ENCODE measurements at regions not wholly inside any gene's neighbourhood (a gene's known extent, or its start where the extent isn't known, plus 50 kb on each side); places are given as distances from the start of the nearest gene placed in this dataset.
"Not testable (repeated sequence)": the region's sequence is repeated elsewhere in the genome, so short reads cannot be mapped to it uniquely, and the experiment has no call there.

DNA sequence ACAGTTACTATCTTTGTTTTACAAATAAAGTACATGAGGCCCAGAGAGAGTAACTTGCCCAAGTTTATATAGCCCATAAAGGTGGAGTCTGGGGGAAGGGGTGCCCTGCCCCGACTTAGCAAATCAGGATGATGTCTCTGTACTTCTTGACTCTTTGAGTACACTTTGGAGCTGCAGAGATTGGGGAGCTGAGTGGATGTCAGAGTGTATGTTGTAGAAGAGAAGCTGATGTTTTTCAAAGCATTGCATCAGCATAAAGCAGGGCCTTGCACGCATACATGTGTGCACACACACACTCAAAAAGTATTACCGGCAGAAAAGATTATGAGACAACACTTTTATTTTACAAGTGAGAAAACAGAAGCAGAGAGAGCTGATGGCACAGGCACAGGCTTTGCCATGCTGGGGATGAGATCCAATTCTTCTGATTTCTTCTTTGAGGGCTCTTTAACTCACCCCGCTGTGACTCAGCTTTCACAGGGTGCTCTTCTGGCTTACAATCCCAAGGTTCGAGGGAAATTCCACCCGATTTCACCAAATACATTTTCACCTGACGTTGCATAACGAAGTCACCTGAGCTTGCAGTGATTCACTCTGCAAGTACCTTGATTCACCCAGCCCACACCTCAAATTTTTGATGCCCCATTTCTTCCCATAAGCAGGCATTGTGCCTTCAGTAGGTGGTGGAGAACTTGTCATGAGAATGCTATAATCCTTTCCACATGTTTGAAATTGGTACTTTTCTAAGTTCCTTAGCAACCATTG lies 292.8 kb upstream of the BOD1L1 start:
- no peaks in the 10 kb centered on the region for H3K27me3 ChIP-seq (ENCODE audit: low read depth)
- no peak overlapping the region for H3K4me3 ChIP-seq
- intact Hi-C loops (cut with DNase I), result no loop called here
- ATAC-seq (no peak), DNase-seq (no peak)
- H3K36me3 ChIP-seq, result no peaks in the 10 kb centered on the region
- no peaks in the 10 kb centered on the region for H3K9me3 ChIP-seq
- H3K27ac ChIP-seq, result no peak overlapping the region
- TF ChIP-seq, protein P1, sequence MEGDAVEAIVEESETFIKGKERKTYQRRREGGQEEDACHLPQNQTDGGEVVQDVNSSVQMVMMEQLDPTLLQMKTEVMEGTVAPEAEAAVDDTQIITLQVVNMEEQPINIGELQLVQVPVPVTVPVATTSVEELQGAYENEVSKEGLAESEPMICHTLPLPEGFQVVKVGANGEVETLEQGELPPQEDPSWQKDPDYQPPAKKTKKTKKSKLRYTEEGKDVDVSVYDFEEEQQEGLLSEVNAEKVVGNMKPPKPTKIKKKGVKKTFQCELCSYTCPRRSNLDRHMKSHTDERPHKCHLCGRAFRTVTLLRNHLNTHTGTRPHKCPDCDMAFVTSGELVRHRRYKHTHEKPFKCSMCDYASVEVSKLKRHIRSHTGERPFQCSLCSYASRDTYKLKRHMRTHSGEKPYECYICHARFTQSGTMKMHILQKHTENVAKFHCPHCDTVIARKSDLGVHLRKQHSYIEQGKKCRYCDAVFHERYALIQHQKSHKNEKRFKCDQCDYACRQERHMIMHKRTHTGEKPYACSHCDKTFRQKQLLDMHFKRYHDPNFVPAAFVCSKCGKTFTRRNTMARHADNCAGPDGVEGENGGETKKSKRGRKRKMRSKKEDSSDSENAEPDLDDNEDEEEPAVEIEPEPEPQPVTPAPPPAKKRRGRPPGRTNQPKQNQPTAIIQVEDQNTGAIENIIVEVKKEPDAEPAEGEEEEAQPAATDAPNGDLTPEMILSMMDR (IDR thresholded peaks at IDR 0.05), result no peak
- peaks cover 5% of the 10 kb centered on the region for H3K4me1 ChIP-seq

DNA sequence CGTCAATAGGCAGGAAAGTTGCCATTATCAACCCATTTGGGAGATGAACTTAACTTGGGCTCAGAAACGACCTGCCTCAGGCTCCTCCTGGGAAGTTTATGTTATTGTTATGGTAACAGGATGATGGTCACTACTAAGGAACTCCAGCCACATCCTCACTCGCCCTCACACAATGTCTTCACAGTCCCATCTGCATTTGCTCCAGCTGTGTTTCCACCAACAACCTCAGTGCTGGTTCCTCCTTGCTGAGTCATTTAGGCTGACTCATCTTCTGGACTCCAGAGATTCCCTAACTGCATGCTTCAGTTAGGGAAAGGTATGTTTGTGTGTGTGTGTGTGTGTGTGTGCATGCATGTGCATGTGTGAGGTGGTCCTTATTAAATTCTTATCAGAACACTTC lies 293.4 kb upstream of the BOD1L1 start:
- TF ChIP-seq, protein P1 (IDR thresholded peaks at IDR 0.05), result no peak
- no peak overlapping the region for H3K4me3 ChIP-seq
- intact Hi-C loops (cut with DNase I), result no loop called here
- H3K27me3 ChIP-seq (ENCODE audit: low read depth), result no peaks in the 10 kb centered on the region
- H3K27ac ChIP-seq, result no peak overlapping the region
- peak in 1 of 2 donors; percentile 54 for ATAC-seq
- no peaks in the 10 kb centered on the region for H3K36me3 ChIP-seq
- H3K9me3 ChIP-seq, result no peaks in the 10 kb centered on the region
- DNase-seq, result no peak
- peaks cover 5% of the 10 kb centered on the region for H3K4me1 ChIP-seq

DNA sequence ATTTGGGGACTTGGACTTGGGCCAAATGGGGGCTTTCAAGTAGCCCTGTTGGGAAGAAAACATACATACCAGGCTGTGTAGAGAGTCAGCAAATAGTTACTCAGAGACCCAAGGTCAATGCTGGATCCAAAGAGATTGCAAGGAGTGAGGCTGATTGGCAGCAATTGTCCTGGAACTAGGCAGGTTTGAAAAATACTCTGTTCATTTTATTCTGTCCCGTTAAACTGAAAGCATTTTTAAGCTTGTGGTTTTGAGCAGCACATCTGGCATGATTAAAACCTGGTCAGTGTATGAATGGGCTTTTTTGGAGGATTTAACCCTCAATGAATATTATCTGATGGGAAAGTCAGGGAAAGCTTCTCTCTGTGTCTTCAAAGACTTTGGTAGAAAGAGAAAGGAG lies 294.3 kb upstream of the BOD1L1 start:
- intact Hi-C loops (cut with DNase I), result no loop called here
- Histone ChIP-seq H3K27me3 (ENCODE audit: low read depth) (no peaks in the 10 kb centered on the region), H3K36me3 (no peaks in the 10 kb centered on the region), H3K4me3 (no peak overlapping the region), H3K4me1 (peaks cover 5% of the 10 kb centered on the region), H3K27ac (no peak overlapping the region), H3K9me3 (no peaks in the 10 kb centered on the region)
- TF ChIP-seq, protein P1 (IDR thresholded peaks at IDR 0.05), result no peak
- no peak for ATAC-seq
- no peak for DNase-seq

DNA sequence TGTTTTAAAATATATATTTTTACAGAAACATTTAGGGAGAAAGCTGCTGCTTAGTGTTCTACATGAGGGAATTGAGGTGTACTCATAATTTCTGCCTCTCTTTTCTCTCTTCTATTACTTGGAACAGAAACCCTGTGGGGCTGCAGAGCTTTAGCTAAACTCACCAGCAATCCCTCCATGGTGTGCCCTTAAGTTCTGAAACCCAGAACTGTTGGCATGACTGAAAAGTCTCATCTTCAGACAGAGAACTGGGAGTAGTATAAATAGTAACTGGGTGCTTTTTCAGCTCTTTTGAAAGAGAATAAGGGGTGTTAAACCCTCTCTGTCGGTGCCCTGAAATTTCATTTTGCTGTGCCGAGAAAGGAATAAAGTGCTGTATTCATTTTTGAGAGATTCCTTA lies 294.9 kb upstream of the BOD1L1 start:
- Histone ChIP-seq H3K4me3 (no peak overlapping the region), H3K36me3 (no peaks in the 10 kb centered on the region), H3K9me3 (no peaks in the 10 kb centered on the region), H3K27ac (no peak overlapping the region), H3K4me1 (peaks cover 5% of the 10 kb centered on the region), H3K27me3 (ENCODE audit: low read depth) (no peaks in the 10 kb centered on the region)
- TF ChIP-seq, protein P1 (IDR thresholded peaks at IDR 0.05), result no peak
- ATAC-seq (no peak), DNase-seq (no peak)
- intact Hi-C loops (cut with DNase I), result no loop called here

DNA sequence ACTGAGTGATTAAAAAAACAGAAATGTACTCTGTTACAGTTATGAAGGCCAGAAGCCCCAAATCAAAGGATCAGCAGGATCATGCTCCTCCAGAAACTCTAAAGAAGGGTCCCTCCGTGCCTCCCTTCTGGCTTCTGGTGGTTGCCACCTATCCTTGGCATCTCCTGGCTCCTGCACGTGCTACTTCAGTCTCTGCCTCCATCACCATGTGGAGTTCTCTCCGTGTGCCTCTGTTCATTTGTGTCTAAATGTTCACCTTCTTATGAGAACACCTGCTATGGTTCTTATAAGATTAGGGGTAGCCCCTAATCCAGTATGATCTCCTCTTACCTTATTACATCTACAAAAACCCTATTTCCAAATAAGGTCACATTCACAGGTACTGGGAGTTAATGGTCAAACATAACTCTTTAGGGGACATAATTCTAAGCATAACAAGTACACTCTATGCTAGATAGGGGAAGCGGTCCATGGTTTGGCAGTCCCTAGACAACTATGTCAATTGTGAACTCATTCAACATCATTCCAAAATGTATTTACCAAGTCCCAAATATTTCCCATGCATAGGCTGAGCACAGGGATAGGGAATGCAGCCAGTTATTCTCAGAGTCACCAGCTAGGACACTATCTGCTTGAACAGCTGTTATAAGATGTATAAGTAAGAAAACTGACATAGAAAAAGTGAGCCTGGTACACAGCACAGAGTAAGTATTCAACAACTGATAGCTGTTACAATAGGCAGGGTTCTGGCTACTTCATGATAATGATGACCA lies 295.5 kb upstream of the BOD1L1 start:
- Histone ChIP-seq H3K27me3 (ENCODE audit: low read depth) (no peaks in the 10 kb centered on the region), H3K36me3 (no peaks in the 10 kb centered on the region), H3K27ac (no peak overlapping the region), H3K9me3 (no peaks in the 10 kb centered on the region), H3K4me1 (peaks cover 5% of the 10 kb centered on the region), H3K4me3 (no peak overlapping the region)
- intact Hi-C loops (cut with DNase I), result no loop called here
- DNase-seq, result no peak
- TF ChIP-seq, protein P1 (IDR thresholded peaks at IDR 0.05), result no peak
- no peak for ATAC-seq

DNA sequence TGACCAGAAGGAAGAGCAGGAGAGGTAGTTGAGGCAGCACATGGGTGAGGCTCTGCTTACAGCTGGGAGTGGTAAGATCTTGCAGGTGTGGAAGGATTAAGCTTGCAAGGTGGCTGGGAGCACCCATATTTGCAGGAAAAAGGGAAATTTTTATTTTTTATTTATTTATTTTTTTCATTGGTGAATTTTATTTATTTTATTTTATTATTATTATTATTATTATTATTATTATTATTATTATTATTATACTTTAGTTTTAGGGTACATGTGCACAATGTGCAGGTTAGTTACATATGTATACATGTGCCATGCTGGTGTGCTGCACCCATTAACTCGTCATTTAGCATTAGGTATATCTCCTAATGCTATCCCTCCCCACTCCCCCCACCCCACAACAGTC lies 297.4 kb upstream of the BOD1L1 start:
- DNase-seq; H3K9me3 ChIP-seq; ATAC-seq; intact Hi-C loops (cut with DNase I); H3K4me3 ChIP-seq; H3K36me3 ChIP-seq; H3K4me1 ChIP-seq; H3K27ac ChIP-seq; H3K27me3 ChIP-seq (ENCODE audit: low read depth): not testable (repeated sequence)

Data from lower lobe of right lung (tissue), 2 donors.